OCI-LY3 (cell line): ENCODE measurements at regions not wholly inside any gene's neighbourhood (a gene's known extent, or its start where the extent isn't known, plus 50 kb on each side); places are given as distances from the start of the nearest gene placed in this dataset.

Experiments
- CTCF ChIP-seq: fragments of 200-600, 300-600 bp; sonication (generic); IDR thresholded peaks from 2 replicates; pipeline ENCODE4 v1.5.1; 2014; ENCODE audit warnings: antibody characterized with exemption, low read length, low read depth
- EZH2phosphoT487 ChIP-seq: fragments of 200-600 bp; shearing (Covaris generic); IDR thresholded peaks from 2 replicates; pipeline ENCODE4 v1.6.1; 2018; ENCODE audit warnings: antibody characterized with exemption, mixed run types, low read depth

GRCh38 chr4:187889651-187890050, 105.9 kb upstream of the ZFP42 start:
- TF ChIP-seq EZH2phosphoT487 (no peak), CTCF (no peak)
